ENCODE measurements at regions not wholly inside any gene's neighbourhood (a gene's known extent, or its start where the extent isn't known, plus 50 kb on each side); places are given as distances from the start of the nearest gene placed in this dataset.

- Histone ChIP-seq H3K4me3 (ENCODE audit: low read depth, low read length) (peak overlapping the region; percentile 31), H3K27ac (ENCODE audit: extremely low read depth, low read depth, low read length) (peak overlapping the region; percentile 65; the same call in 1 of the 2 replicates), H3K36me3 (ENCODE audit: control insufficient read depth in 2 of 2, insufficient read depth in 1 of 2, low read length in 2 of 2) (no peaks in the 10 kb centered on the region), H3K4me1 (ENCODE audit: control insufficient read depth, insufficient read depth, low read length) (no peaks in the 10 kb centered on the region), H3K9me3 (ENCODE audit: control insufficient read depth, insufficient read depth, low read depth, low read length) (no peaks in the 10 kb centered on the region)
- CTCF ChIA-PET = interaction anchor here (1.4 kb wide), 1 partner anchor 314 kb away, joined by 4 read pairs; no protein-coding TSS in a partner anchor
- POLR2A ChIA-PET = interaction anchor here (0.6 kb wide), 1 partner anchor 142 kb away, joined by 3 read pairs; no protein-coding TSS in a partner anchor
- no peak for TF ChIP-seq ZNF26 (tag by site-specific recombination; IDR thresholded peaks at IDR 0.05)
- TF ChIP-seq TSHZ1 (tag by site-specific recombination; IDR thresholded peaks at IDR 0.05; ENCODE audit: borderline replicate concordance) = no peak
- TF ChIP-seq AEBP2 (tag by site-specific recombination; IDR thresholded peaks at IDR 0.05; ENCODE audit: borderline replicate concordance) = no peak
- TF ChIP-seq ZBTB17 (tag by site-specific recombination; IDR thresholded peaks at IDR 0.05) = peak; percentile 65
- TF ChIP-seq SALL2 (tag by site-specific recombination; IDR thresholded peaks at IDR 0.05; ENCODE audit: borderline replicate concordance) = no peak
- TF ChIP-seq ZNF157 (tag by site-specific recombination; IDR thresholded peaks at IDR 0.05) = no peak
- no peak for TF ChIP-seq GLI2 (tag by site-specific recombination; IDR thresholded peaks at IDR 0.05; ENCODE audit: borderline replicate concordance, low read depth)
Measured at GRCh38 chr7:131109011-131109758, 218.5 kb upstream of the MKLN1 start.

GRCh38 chr7:131109759-131110296 is 217.8 kb upstream of the MKLN1 start:
- H3K27ac ChIP-seq (ENCODE audit: extremely low read depth, low read depth, low read length) = peak overlapping the region; percentile 65; the same call in 1 of the 2 replicates
- no peaks in the 10 kb centered on the region for H3K9me3 ChIP-seq (ENCODE audit: control insufficient read depth, insufficient read depth, low read depth, low read length)
- ChIA-PET POLR2A (interaction anchor here (0.6 kb wide), 1 partner anchor 141 kb away, joined by 3 read pairs; no protein-coding TSS in a partner anchor), CTCF (interaction anchor here (1.4 kb wide), 1 partner anchor 313 kb away, joined by 4 read pairs; no protein-coding TSS in a partner anchor)
- H3K36me3 ChIP-seq (ENCODE audit: control insufficient read depth in 2 of 2, insufficient read depth in 1 of 2, low read length in 2 of 2) = no peaks in the 10 kb centered on the region
- peak overlapping the region; percentile 31 for H3K4me3 ChIP-seq (ENCODE audit: low read depth, low read length)
- no peaks in the 10 kb centered on the region for H3K4me1 ChIP-seq (ENCODE audit: control insufficient read depth, insufficient read depth, low read length)
- TF ChIP-seq ZBTB8A (tag by site-specific recombination; IDR thresholded peaks at IDR 0.05) (peak; percentile 88), ZBTB44 (tag by site-specific recombination; IDR thresholded peaks at IDR 0.05) (peak; percentile 99), ZNF843 (tag by site-specific recombination; IDR thresholded peaks at IDR 0.05) (peak; percentile 58; the same call in 1 of the 2 replicates), ZBTB11 (tag by site-specific recombination; conservative IDR thresholded peaks at IDR 0.05; ENCODE audit: low read depth) (peak; percentile 30; the same call in 1 of the 2 replicates), SP7 (tag by site-specific recombination; IDR thresholded peaks at IDR 0.05) (peak; percentile 66; the same call in 1 of the 2 replicates), ZNF530 (tag by site-specific recombination; IDR thresholded peaks at IDR 0.05; ENCODE audit: low read depth) (no peak), ZNF335 (tag by site-specific recombination; conservative IDR thresholded peaks at IDR 0.05) (peak; percentile 85), ZNF394 (tag by site-specific recombination; IDR thresholded peaks at IDR 0.05; ENCODE audit: borderline replicate concordance) (peak; percentile 24; the same call in 1 of the 2 replicates), ZNF449 (tag by site-specific recombination; IDR thresholded peaks at IDR 0.05) (0 out of 2 replicates have a peak, but pooled peaks have one; percentile 21), ZNF768 (tag by site-specific recombination; IDR thresholded peaks at IDR 0.05) (no peak)

All from HEK293 (cell line).